ENCODE measurements at regions not wholly inside any gene's neighbourhood (a gene's known extent, or its start where the extent isn't known, plus 50 kb on each side); places are given as distances from the start of the nearest gene placed in this dataset.
"Not testable (repeated sequence)": the region's sequence is repeated elsewhere in the genome, so short reads cannot be mapped to it uniquely, and the experiment has no call there.

GRCh38 chr21:16420031-16420724 is 690.4 kb downstream of the USP25 start:
- peak; percentile 88 for DNase-seq

- DNase-seq = no peak
Observed at GRCh38 chr21:16421007-16421406, 691.2 kb downstream of the USP25 start.

GRCh38 chr21:16421965-16422364 is 692.2 kb downstream of the USP25 start:
- DNase-seq = no peak

DNA sequence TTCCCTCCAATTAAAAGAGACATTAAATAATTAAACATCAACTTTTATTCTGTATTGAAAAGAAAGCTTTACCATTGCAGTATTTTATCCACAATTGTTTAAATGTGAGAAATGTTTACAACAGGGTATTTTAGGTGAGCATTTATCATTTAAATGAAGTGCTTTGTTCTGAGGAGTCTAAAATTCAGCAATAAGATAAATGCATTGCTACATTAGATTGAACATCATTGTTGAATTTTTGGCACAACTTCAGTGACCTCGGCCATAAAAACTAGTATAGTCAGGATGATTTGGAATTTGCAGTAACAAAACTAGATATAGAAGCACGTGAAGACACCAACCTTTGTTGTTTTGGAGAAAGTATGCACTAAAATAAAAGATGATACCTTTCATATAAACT is 692.9 kb downstream of the USP25 start:
- peak; percentile 69 for DNase-seq

- DNase-seq = no peak
Observed at GRCh38 chr21:16423921-16424320, 694.1 kb downstream of the USP25 start.

DNA sequence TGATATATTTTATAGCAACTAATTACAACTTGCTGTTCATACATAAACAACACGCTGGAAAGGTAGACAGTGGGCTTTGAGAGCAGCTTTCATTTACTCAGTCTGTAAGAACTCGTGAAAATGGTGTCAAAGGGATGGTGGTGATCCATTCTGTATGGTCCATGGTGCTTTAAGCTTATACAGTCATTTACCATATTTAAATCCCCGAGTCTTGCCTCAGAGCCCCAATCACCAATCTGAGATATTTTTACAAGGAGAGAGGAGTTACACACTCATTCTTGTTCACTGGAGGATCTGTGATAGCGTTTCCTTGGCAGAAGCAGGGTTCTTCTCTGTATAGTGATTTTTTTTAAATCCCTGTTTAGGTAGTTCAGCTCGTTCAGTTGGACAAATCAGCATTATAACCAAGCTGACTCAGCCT is 694.6 kb downstream of the USP25 start:
- no peak for DNase-seq

- no peak for DNase-seq
Observed at GRCh38 chr21:16425376-16425775, 695.6 kb downstream of the USP25 start.

- DNase-seq = no peak
Observed at GRCh38 chr21:16426936-16427335, 697.2 kb downstream of the USP25 start.

DNA sequence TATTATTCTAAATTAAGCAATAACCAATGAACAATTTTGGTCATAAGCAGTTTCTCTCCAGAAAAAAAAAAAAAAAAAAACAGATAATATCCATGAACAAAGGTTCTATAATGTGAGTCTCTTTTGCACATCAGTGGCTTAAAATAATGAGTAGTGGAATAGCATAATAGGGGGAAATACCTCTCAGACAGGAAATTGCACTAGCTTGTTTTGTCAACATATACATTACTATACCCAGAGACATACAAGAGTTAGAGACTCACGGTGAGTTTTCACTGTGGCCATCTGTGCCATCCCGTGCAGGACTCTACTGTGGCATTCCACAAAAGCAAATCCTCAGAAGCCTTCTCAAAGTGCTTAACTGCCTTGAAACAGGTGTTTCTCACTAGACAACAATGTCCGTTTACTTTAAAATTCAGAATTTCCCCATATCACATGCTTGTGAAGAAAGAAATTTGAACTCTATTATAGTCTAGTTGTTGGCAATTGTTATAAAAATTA is 697.9 kb downstream of the USP25 start:
- no peak for DNase-seq

DNA sequence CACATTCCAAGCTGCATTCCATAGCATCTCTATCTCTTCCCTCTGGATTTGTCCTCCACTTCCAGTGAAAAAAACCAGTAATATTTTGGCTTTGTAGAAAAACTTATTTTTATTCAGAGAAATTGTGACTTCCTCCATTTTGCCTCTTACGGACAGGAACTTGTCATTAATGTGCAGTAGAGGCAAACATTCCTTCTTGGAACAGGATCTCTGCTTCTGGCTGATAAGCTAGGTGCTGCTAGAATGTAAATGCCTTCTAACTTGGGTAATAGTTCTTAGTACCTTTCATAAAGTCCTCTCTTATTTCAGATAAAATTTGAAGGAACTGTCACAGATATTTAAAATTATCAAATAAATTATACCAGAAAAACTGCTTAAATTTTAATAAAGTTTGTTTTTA is 707.8 kb downstream of the USP25 start:
- no peak for DNase-seq

DNA sequence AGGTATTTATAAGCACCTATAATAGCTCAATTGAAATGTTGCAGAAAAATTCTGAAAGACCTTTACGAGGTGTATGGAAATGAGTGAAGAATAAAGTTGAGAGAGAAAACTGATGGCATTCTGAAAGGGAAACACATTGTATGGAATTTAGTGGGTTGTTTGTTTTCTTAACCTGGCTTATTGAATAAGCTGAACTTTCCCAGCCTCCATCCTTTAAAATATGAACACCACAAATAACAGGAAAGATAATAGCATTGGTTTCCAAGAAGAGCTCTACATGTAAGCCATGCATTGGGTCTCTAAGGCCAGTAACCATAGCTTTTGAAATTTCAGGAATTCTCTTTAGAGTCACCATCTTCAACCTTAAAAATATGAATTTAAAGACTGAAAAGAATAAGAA is 709.0 kb downstream of the USP25 start:
- no peak for DNase-seq

- no peak for DNase-seq
Observed at GRCh38 chr21:16441789-16442188, 712.0 kb downstream of the USP25 start.

GRCh38 chr21:16454399-16454798 is 724.6 kb downstream of the USP25 start:
- no peak for DNase-seq

DNA sequence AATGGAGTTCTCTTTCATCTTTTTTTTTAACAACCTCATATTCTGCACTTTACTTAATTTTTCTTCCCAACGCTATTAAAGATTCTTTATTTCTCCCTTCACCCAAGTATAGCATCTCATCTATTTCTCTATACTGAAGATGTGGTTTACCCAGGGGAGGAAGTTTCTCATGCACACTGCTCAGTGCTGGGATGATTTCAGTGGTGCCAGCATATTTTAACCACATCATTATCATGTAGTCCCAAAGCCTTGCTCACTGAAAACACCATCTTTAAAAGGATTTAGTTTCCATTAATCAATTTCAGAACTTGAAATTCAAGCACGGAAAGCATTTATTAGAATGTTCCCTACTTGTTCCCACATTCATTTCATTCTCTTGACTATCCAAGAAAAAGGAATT is 725.7 kb downstream of the USP25 start:
- no peak for DNase-seq

DNA sequence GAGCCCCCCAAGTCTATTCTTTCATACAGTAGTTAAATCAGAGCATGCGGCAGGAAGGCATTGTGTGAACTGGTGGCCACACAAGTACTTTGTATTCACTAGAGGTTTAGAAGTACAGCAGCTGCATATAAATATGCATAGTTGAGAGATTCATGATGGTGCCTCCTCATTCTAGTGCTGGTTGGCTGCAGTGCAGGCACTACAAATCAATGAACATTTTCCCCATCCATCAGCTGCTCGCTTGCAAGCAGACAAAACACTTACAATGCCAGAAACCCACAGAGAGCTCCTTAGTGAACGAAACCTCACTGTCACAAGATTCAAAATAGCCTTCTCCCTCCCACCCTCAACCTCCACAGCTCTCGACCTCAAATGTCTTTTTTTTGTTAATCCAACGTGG is 726.2 kb downstream of the USP25 start:
- DNase-seq = no peak

GRCh38 chr21:16457498-16457897 is 727.7 kb downstream of the USP25 start:
- no peak for DNase-seq

- no peak for DNase-seq
Observed at GRCh38 chr21:16460936-16461335, 731.2 kb downstream of the USP25 start.

- DNase-seq = not testable (repeated sequence)
Observed at GRCh38 chr21:16464211-16464889, 734.6 kb downstream of the USP25 start.

- no peak for DNase-seq
Observed at GRCh38 chr21:16468184-16468583, 738.4 kb downstream of the USP25 start.

- peak; percentile 34 for DNase-seq
Observed at GRCh38 chr21:16473988-16474387, 744.2 kb downstream of the USP25 start.

- no peak for DNase-seq
Observed at GRCh38 chr21:16476056-16476825, 746.5 kb downstream of the USP25 start.

DNA sequence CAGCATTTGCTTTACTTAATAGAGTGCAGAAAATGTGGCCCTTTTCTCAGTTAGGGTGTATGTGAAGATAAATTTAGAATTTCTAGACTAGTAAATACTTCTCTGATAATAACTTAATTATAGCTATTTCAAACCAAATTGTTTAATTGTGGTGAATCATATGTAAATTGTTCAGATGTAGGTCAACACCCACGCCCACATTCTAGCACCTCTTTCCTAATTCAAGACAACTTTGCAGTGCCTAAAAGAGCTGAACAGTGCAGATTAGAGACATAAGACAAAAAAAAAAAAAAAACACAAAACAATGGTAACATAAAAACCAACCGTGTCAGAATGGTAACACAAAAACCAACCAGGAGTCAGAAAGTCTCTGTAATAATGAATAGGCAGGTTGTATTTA is 758.3 kb downstream of the USP25 start:
- DNase-seq = no peak

- DNase-seq = no peak
Observed at GRCh38 chr21:16492356-16492755, 762.6 kb downstream of the USP25 start.
